ENCODE measurements at regions not wholly inside any gene's neighbourhood (a gene's known extent, or its start where the extent isn't known, plus 50 kb on each side); places are given as distances from the start of the nearest gene placed in this dataset.

DNA sequence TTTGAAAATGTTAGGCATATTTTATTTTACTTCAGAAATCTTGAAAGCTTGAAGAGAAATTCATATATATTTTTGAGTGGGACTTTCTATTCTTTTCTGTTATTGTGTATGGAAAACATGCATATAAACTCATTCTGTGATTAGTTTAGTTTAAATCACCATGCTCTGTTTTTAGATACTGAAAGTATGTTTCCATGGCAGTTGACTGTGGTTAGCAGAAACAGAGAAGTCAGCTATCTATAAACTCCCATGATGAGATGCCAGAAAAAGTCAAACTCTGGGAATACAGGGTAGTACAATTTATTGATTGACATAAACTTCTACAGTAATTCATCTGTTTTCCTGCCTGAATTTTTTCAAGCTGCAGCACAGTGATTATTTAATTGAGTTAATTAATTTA, 905.3 kb upstream of the VRK2 start:
- TF ChIP-seq, protein P1, sequence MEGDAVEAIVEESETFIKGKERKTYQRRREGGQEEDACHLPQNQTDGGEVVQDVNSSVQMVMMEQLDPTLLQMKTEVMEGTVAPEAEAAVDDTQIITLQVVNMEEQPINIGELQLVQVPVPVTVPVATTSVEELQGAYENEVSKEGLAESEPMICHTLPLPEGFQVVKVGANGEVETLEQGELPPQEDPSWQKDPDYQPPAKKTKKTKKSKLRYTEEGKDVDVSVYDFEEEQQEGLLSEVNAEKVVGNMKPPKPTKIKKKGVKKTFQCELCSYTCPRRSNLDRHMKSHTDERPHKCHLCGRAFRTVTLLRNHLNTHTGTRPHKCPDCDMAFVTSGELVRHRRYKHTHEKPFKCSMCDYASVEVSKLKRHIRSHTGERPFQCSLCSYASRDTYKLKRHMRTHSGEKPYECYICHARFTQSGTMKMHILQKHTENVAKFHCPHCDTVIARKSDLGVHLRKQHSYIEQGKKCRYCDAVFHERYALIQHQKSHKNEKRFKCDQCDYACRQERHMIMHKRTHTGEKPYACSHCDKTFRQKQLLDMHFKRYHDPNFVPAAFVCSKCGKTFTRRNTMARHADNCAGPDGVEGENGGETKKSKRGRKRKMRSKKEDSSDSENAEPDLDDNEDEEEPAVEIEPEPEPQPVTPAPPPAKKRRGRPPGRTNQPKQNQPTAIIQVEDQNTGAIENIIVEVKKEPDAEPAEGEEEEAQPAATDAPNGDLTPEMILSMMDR (IDR thresholded peaks at IDR 0.05; ENCODE audit: borderline replicate concordance, control extremely low read depth, extremely low read depth, insufficient read depth, missing control alignments) = no peak
- no peak for DNase-seq (ENCODE audit: low spot score)
- in situ Hi-C loops (cut with MboI; ENCODE audit: low sequenced_read_pairs, unreplicated experiment) = no loop called here

DNA sequence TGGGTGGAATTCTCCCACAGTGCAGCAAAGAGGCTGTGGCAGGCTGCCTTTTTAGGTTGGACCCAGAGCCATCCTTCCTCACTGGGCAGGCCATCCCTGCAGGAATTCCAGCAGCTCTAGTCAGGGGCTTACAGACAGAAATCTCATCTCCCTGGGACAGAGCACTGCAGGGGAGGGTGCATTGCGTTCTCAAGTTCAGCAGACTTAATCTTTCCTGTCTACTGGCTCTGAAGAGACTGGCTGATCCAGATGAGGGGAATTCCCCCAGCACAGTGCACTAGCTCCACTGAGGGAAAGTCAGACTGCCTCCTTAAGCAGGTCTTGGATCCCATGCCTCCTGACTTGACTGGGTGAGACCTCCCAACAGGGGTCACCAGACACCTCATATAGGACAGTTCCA, 899.7 kb upstream of the VRK2 start:
- in situ Hi-C loops (cut with MboI; ENCODE audit: low sequenced_read_pairs, unreplicated experiment) = no loop called here
- DNase-seq (ENCODE audit: low spot score) = no peak
- TF ChIP-seq, protein P1 (IDR thresholded peaks at IDR 0.05; ENCODE audit: borderline replicate concordance, control extremely low read depth, extremely low read depth, insufficient read depth, missing control alignments) = no peak

DNA sequence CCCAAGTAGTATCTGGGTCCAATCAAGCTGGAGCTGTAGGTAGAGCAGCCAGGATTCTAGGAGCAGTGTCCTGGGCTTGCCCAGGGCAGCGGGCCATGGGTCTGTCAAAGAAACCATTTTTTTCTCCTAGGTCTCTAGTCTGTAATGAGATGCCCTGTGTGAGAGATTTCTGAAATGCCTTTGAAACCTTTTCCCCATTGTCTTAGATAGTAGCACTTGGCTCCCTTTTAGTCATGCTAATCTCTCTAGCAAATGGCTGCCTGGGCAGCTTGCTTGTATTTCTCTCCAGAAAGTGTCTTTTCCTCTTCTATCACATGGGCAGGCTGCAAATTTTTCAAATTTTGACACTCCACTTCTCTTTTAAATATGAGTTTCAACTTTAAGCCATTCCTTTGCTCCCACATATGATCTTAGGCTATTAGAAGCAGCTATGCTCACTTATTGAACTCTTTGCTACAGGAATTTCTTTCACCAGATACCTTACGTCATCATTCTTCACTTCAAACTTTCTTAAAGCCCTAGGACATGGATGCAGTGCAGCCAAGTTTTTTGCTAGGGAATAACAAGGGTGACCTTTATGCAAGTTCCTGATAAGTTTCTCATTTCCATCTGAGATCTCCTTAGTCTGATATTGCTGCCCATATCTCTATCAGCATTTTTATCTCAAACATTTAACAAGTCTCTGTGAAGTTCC, 890.2 kb upstream of the VRK2 start:
- TF ChIP-seq, protein P1 (IDR thresholded peaks at IDR 0.05; ENCODE audit: borderline replicate concordance, control extremely low read depth, extremely low read depth, insufficient read depth, missing control alignments) = no peak
- no peak for DNase-seq (ENCODE audit: low spot score)
- in situ Hi-C loops (cut with MboI; ENCODE audit: low sequenced_read_pairs, unreplicated experiment) = no loop called here

DNA sequence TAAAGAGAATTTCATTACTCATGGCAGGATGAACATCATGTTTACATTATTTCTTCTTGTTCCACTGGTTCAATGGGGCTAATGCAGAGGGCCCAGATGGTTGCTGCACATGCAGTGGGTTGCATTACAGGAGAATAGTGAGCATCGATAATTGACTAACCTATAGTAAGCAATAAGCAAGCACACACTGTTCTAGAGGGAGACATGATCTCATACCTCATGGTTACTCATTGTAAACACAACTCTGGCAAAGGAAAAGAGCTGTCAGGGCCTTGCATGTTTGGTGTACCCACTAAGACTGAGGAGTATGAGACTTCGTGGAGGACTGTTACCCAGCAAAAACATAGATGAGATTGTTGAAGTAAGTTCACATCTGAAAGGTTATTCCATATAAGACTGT, 885.6 kb upstream of the VRK2 start:
- in situ Hi-C loops (cut with MboI; ENCODE audit: low sequenced_read_pairs, unreplicated experiment) = no loop called here
- no peak for DNase-seq (ENCODE audit: low spot score)

DNA sequence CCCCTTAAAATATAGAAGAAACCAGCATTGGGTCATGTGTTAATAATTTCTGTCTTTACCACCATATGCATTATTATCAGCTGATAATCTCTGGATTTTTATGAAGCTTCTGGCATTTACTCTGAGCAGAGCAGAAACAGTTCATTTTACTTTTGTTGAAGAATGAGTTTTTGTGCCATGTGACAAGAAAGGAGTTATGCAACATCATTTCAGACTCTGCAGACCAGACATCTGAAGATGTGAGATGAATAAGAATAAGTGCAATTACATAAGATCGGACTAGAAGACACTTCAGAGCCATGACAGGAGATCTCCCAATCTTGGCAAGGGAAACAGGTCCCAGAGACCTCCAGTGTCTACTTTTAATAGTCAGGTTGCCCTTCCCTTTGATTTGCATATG, 869.4 kb upstream of the VRK2 start:
- DNase-seq (ENCODE audit: low spot score) = no peak
- in situ Hi-C loops (cut with MboI; ENCODE audit: low sequenced_read_pairs, unreplicated experiment) = no loop called here
- TF ChIP-seq, protein P1 (IDR thresholded peaks at IDR 0.05; ENCODE audit: borderline replicate concordance, control extremely low read depth, extremely low read depth, insufficient read depth, missing control alignments) = no peak

More for the DNA sequence above, 885.6 kb upstream of the VRK2 start:
- TF ChIP-seq, protein P1 (IDR thresholded peaks at IDR 0.05; ENCODE audit: borderline replicate concordance, control extremely low read depth, extremely low read depth, insufficient read depth, missing control alignments) = no peak

DNA sequence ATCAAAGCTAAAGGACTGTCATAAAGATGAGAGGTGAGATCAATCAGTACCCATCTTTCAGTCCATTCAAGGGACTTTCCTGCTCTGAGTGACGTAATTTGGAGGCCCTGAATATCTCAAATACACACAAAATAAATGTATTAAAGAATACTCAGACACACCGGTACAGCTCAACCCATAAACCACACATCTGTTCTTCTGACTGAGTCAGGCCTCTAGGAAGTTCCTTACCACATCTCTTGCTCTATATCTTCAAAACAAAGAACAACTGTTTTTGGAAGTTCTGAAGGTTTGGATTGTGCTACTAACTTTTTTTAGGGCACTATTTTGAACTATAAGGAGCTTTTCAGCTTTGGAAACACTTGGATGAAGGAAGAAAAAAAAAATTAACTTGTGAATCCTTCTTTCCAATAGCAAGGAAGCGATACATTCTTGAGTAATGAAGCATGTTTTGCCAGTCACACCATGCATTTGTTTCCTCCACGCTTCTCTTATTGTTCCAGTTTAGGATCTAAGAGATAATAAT, 866.5 kb upstream of the VRK2 start:
- in situ Hi-C loops (cut with MboI; ENCODE audit: low sequenced_read_pairs, unreplicated experiment) = no loop called here
- no peak for DNase-seq (ENCODE audit: low spot score)
- TF ChIP-seq, protein P1 (IDR thresholded peaks at IDR 0.05; ENCODE audit: borderline replicate concordance, control extremely low read depth, extremely low read depth, insufficient read depth, missing control alignments) = no peak

All from GM13976 (cell line).